ENCODE measurements at regions not wholly inside any gene's neighbourhood (a gene's known extent, or its start where the extent isn't known, plus 50 kb on each side); places are given as distances from the start of the nearest gene placed in this dataset.

DNA sequence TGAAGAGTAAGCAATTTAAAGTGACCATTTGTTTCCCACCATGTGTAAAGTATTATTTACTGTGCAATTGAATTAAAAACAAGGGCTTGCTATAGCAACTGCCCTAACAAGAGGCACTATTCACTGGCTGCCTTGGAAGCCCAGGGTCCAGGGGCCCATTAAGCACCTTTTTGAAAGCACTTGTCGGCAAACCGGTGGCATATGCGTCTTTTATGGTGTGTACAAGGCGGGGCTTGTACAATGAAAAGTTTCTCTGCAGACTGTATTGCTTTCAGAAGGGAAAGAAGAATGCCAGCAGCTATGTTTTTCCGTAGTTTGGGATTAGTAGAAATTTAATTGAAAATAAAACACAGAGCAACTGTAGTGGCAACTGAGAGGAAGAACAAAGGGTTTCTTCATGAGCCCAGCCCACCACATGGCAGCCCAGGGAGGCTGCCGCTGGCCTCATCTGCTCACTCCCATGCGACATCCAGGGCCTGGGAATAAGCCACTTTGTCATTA, 279.5 kb upstream of the PARD3B start:
- no peak for DNase-seq (ENCODE audit: low read depth in 2 of 3, low spot score in 2 of 3)

DNA sequence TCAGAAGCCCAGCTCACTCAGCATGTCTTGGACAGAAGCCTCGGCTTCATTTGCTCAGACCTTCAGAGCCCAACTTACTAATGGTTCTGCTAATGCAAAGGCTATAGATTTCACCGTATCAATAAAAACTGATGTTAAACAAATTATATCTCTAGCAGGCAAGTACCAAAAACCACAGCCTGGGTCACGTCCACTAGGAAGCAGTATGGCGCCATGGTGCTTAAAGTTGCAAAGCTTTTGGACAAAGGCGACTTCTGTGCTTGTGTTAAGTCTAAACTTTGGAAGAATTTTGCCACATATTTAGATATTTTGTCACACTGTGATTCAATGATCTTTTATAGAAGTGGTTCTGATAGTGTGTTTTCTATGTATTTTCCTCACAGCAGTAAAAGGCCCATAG, 276.8 kb upstream of the PARD3B start:
- DNase-seq (ENCODE audit: low read depth in 2 of 3, low spot score in 2 of 3): no peak

DNA sequence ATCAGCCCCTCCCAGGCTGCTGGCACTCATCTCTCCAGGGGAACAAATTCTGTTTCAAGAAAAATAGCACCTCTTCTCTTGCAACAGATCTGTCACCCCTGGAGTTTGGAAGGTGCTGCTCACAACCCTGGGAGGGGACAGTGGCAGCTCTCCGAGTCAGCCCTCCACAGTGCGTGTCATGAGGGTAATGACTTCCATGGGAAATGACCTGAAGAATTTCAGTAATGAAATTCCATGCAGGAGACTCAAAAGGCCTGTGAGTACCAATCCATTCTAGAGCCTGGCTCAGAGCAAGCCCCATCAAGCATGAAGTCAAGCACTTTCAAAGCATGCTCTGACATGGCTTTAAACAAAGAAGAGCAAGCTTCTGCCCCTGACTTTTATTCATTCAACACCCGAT, 276.3 kb upstream of the PARD3B start:
- DNase-seq (ENCODE audit: low read depth in 2 of 3, low spot score in 2 of 3): no peak

DNA sequence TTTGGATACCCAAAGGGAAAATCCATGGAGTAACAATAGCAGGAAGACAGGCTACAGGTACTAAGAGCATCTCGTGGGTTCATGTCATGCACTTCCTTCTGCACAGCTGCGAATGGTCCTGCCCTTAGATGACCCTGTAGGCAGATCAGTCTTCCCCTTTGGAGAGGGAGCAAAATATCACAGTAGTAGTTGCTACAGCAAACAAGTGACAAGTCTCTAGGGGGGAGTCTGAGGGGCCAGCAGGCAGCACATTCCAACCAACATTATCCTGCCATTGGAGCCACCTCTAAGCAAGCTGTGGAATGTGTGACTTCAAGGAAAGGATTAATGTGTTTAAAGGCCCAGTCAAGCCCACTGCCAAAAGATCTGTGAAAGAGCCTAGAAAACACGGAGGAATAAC, 273.2 kb upstream of the PARD3B start:
- DNase-seq (ENCODE audit: low read depth in 2 of 3, low spot score in 2 of 3): no peak

DNA sequence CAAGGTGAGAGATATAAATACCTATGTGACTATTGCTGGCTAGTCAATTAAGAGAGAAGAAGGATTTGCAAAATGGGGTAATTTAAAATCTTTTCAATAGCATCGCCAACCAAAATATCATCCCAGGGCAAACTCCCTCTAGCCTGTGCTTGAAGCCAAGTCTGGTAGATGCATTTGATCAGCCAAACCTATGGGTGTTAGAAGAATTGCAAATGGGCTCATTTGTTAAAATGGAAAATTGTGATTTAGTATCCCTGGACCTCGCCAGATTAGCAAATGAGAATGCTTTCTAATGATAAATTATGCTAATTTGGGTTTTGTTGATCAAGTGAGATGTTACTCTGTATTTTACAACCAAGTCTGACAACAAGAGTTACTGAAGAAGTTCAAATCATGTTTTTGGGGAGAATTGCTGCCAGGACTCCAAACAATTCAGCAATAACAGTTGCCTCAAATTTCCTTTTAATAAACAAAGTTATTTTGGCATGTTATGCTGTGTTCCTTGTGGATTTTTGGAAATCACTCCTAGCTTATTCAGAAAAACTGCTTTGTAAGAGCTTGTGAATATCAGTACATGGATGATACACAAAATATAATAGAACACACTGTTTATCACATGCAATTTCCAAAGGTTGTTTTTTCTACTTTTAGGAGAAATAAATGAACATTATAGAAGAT, 272.5 kb upstream of the PARD3B start:
- DNase-seq (ENCODE audit: low read depth in 2 of 3, low spot score in 2 of 3): no peak

DNA sequence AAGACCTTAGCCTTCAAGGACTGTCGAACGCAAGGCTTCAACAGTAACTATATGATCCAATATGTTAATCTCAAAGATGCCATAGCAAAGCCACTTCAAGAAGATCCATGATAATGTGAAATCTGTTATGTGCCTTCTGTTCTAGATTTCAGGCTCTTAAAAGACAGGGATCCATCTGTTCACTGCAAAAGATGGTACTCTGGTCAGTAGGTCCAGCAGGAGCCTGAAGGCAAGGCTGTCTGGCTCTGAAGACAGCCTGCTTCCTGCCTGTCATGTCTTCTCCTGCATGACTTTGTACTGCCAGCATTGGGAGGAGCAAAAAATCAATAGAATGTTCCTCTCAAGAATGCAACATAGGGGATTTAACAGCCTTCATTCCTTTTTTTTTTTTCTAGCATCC, 270.8 kb upstream of the PARD3B start:
- DNase-seq (ENCODE audit: low read depth in 2 of 3, low spot score in 2 of 3): no peak

DNA sequence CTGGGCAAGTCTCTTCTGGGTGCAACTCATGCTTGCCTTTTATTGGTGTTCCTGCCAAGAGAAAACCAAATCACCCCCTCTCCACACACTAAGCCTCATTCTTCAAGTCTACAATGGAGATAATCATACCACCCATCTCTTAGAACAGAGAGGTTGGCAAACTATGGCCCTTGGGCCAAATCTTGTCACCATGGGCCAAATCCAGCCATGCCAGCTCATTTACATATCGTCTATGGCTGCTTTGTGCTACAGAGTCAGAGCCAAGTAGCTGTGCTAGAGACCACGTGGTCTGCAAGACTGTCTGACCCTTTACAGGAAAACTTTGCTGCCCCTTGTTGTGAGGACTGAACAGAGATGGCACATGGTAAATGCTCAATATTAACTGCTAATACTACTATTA, 270.3 kb upstream of the PARD3B start:
- DNase-seq (ENCODE audit: low read depth in 2 of 3, low spot score in 2 of 3): no peak

DNA sequence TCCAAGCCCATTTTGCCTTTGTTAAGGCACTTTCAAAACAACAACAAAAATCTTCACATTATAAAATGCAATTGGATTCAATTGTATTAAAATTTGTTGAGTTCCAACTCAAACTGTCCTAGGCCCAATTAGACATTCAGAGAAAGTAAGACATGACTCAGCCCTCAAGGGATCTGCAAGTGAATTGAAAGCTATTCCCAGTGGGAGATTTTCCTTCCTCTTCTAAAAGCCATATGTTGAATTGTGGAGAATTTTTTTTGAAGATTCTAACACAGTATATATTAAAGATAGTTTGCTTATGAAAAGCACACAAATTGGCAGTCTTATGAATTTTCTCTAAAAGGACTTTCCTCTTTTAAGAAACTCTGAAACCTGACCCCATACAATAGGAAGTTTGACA, 268.0 kb upstream of the PARD3B start:
- no peak for DNase-seq (ENCODE audit: low read depth in 2 of 3, low spot score in 2 of 3)

DNA sequence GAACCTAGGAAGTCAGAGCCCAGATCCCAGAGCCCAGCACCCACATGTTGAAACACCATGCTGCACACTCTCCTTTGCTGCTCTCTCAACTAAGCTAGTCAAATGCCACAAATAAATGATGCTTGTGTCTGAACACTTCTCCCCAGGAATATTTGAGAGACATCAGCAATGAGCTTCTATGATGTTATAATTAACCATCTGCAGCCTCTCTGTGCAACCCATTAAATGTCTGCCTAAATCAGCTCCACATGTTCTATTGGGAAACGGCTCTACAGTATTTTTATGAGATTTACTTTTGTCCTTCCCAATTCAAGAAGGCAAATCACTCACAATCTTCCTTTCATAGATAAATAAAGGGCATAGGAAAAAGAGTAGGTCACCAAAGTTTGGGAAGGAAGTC, 266.8 kb upstream of the PARD3B start:
- DNase-seq (ENCODE audit: low read depth in 2 of 3, low spot score in 2 of 3): no peak

DNA sequence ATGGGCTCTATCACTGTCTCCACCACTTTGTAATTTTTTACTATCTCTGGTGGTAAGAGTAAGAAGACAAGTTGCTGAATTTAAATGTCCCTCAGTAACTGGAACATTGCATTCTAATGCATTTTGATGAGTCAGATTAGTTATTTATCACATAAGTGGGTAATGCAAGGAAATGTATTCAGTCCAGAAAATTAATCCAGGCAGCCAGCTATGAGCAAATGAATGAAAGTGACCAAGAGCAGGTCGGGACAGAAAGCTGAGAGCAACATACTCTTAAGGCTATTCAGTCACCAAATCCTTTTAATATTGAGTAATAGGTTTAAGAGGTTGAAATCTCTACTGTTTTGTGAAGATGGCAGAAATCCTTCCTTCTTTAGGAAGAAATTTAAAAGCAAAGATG, 265.5 kb upstream of the PARD3B start:
- no peak for DNase-seq (ENCODE audit: low read depth in 2 of 3, low spot score in 2 of 3)

DNA sequence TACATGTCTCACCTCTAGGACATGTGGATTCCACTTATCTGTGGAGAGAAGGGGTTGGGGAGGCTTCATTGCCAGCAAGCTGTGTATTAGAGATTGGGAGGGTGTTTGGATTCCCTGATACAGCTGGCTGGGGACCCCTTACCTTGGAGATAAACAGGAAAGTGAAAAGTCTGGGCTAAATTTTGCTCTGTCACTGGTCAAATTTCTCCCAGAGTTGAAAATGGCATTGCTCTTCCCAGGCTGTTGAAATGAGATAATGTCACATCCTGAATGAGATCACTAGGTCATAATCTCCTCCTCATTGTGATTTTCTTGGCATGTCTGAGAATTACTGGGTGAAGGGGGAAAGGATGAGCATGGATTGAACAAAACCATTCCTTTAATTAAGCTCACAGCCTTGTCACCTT, 265.0 kb upstream of the PARD3B start:
- no peak for DNase-seq (ENCODE audit: low read depth in 2 of 3, low spot score in 2 of 3)

DNA sequence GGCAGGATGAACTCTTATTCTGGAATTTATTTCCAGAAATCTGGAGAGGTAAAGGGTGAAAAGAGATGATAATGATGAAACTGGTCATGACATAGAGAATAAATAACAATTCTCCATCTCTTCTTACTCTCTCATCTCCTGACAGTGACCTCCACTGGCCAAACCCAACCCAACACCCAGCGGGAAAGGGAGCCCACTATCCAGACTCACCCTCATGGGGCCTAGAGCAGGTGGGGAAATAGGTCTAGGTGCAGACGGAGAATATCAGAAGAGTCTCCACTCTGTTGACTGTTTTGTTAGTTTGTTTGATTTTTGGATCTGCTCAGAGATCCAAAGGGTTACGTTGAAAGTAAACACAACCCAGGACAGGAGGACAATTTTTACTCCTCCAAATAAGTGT, 263.2 kb upstream of the PARD3B start:
- DNase-seq (ENCODE audit: low read depth in 2 of 3, low spot score in 2 of 3): no peak

DNA sequence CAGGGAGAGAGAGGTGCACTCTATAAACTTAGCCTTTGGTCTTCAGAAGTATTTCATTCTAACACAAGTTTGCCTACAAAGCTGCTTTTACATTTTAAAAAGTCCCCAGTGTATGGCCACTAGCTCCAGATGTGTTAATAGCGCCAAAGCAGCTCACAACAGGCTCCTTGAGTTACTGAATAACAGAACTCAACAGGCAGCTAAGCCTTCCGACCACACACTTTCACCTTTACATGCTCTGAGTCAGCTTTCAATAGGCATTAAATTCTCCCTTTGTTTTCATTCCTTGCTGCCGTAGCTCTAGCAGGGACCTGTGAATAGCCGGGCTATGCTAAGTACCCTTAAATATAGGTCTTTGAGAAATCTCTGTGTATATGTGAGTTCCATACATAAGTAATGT, 262.8 kb upstream of the PARD3B start:
- no peak for DNase-seq (ENCODE audit: low read depth in 2 of 3, low spot score in 2 of 3)

DNA sequence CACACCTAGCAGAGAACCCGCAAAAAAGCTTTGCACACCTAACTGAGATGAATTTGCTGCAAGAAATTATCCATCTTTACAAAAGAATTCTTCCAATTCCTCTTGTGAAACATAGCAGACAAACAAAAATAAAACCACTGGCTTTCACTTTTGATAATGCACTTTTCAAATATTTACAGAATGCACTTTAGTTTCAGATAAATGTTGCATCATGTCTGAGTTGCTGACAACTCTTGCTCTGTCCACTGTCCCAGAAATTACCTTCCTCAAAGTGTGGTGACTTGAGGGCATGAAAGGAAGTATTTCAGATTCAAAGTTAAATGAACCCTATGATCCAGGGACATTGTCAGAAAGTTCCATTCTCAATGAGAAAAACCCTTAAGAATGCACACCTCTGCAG, 256.2 kb upstream of the PARD3B start:
- DNase-seq (ENCODE audit: low read depth in 2 of 3, low spot score in 2 of 3): no peak

DNA sequence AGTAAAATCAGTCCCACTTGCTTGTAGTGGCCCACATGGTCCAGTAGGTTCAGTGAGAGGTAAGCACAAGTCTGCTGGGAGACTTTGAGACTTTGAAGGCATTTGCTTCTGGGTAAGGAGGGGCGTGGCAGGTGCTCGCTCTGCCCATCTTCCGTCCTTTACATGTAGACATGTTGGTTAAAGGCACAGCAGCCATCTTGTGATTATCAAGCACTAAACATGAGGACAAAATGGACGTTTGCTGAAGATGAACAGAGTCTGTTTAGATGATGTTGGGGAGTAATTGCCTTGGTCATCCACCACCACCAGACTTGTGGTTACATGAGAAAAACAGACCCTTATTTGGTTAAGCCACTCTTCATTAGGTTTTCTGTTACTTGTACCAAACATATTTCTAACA, 252.8 kb upstream of the PARD3B start:
- no peak for DNase-seq (ENCODE audit: low read depth in 2 of 3, low spot score in 2 of 3)

DNA sequence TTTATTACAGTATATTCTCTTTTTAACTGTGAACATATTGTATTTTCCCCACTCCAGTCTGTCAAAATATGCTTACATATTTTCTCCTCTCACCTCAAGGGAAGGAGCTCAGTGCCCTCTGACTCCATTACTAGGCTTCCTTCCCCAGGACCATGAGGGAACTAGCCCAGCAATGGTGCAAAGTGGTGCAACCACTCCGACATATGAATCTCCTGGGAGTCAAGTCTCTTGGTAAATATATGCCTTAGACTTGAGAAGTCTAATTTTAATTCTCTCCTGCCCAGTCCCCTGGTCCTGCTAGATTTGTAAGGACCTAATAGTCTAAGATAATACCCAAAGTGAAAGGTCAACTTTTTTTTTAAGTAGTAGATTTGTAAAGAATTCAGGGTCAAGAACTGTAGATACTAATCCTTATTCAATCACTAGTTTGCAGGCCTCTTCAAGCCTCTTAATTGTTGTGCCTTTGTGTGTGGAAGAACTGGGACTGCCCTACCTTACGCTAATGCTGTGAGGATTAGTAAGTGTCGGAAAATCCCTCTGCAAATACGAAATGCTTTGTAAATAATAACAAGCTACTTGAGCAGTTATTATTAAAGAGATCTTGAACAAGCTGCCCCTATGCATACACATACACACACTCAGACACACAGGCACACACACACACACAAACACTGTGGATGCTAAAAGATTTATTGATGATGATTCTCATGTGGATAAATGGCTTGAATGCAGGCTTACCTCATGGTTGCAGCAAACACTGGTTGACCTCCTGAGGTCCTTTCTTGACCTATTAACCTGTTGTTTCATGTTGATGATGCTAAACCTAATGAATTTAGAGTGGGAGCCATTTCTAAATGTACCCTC, 251.2 kb upstream of the PARD3B start:
- no peak for DNase-seq (ENCODE audit: low read depth in 2 of 3, low spot score in 2 of 3)

DNA sequence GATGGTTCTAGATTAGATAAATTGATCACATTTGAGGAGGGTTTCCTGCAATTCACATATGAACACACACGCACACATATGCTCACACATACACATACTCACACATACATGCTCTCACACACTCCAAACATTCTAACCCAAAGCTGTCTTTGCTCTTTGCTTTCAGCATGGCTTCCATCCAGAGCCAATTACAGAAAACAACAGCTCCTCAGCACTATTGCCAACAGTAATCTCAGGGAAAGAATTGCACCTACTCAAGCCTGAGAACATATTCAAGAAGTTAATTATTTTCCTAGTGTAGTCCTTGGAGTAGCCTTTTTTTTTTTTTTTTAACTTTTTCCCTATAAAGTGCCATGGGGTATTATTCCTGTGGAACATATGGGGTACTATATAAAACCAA, 246.9 kb upstream of the PARD3B start:
- DNase-seq (ENCODE audit: low read depth in 2 of 3, low spot score in 2 of 3): no peak

DNA sequence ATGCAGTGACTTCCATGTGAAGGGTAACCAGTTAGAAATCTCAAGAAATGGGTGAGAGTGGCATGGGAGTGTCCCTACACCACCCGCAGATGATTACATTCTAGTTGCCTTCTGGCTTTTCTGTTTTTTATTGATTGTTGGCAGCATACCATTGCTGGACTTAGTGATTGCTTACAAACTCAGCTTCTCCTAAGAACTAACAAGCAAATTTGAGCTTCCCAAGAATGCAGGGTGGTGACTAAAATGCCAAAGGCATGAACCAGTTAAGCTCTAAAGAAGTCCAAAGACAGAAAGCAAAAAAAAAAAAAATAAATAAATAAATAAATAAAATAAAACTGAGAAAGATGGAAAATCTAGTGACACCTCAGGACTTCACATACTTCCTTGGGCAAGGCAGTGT, 245.5 kb upstream of the PARD3B start:
- no peak for DNase-seq (ENCODE audit: low read depth in 2 of 3, low spot score in 2 of 3)

DNA sequence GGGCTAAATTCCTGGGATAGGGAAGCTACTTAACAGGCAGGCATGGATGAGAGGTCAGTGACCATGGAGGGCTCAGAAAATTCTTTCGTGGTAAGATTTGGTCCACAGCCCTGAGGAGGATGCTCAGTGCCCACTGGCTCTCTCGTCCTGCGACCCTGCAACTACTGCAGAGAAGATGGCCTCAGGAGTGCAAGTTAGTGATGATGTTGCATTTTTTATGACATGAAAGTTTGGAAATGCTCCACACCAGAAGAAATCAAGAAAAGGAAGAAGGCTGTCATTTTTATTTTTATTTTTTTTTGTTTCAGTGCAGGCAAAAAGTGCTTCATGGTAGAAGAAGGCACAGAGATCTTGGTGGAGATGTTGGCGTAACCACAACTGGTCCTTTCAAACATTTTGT, 238.6 kb upstream of the PARD3B start:
- no peak for DNase-seq (ENCODE audit: low read depth in 2 of 3, low spot score in 2 of 3)

DNA sequence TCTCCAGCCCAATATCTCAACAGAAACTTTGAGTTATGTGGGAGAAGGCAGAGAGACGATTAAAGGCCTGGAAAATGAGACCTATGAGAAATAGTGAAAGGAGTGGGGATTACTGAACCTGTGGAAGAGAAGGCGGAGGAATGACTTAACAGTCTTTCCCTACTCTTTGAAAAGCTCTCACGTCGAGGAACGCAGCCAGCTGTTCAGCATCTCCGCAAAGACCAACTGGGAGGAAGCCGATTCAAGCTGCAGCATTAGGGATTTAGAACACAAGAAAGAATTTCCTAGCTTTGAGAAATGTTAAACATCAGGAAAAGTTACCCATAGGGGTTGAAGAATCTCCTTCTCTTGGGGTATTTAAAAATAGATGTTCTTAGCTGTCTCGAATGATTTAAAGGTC, 233.2 kb upstream of the PARD3B start:
- DNase-seq (ENCODE audit: low read depth in 2 of 3, low spot score in 2 of 3): no peak

DNA sequence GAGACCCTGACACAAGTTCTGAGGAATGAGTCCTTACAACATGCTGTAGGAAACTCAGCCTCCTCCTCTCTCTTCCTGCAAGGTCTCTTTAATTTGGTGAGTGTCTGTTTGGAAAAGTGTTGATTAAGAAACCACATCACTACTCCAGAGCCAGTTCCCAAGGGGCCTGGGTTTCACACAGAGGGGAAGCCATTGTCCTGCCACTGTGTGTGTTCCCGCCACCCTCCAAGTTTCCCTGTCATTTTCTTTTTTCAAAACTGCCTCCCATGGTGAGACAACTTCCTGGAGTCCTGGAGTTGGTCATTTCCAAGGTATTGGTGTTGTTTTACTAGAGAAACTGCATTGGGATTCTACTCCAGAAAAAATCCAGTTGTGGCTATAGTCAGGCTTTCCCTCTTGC, 232.0 kb upstream of the PARD3B start:
- DNase-seq (ENCODE audit: low read depth in 2 of 3, low spot score in 2 of 3): no peak

DNA sequence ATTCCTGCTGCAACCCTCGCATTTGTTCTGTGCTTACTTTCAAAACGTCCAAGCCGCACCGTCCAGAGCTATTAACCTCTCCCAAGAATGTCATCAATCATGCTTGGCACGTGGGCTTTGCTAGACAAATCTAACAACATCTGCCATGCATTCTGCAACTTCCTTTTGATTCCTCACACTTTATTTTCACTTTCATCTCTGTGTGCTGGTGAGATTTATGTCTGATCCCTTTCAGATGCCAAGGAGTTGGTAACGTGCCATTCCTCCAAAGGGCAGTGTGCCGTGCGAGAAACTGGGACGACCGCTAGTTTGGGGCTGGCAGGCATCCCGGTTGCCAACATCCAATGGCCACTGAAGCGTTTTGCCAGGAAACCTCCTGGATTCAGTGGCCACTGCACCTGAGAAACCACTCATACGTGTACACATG, 230.0 kb upstream of the PARD3B start:
- no peak for DNase-seq (ENCODE audit: low read depth in 2 of 3, low spot score in 2 of 3)

DNA sequence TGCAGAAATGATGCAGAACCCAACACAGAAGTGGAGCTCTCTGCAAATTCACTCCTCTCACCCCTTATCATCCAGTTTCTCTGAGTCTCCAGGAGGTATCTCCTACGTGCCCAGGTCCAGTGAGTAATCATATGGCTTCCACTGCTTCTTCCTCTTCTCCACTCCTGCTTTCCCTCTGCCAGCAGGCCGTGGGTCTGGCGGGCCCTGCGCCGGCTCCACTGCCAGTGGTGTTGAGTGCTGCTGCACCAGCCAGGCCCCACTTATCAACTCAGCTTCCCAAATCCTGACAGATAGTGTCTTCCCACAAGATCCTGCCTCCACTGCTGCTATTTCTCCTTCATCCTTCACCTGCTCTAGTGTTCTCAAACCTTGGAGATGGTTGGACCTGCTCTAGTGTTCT, 227.6 kb upstream of the PARD3B start:
- DNase-seq (ENCODE audit: low read depth in 2 of 3, low spot score in 2 of 3): no peak

All from activated CD8-positive, alpha-beta memory T cell treated with anti-CD3 and anti-CD28 coated beads for 48 hours (primary cell).